ENCODE measurements at regions not wholly inside any gene's neighbourhood (a gene's known extent, or its start where the extent isn't known, plus 50 kb on each side); places are given as distances from the start of the nearest gene placed in this dataset.

DNA sequence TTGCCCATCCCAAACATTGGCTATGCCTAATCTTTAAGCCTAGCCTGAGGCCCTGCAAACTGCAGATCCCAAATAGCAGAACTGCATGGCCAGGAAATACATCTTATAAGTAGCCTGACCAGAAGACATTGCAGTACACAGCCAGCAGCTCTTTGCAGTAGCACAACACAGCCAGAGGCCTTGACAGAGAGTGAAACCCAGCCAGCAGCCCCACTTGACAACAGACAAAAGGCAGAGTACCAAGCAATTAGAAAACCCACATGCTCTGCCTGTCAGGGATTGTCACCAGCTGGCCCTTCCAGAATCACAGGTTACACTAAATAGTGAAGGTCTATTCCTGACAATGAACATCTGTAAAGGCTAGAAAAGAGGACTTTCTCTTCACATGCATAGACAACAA lies 242.8 kb upstream of the TMEM72 start:
- Mint-ChIP-seq H3K4me1 (no peaks in the 10 kb centered on the region), H3K36me3 (no peaks in the 10 kb centered on the region), H3K4me3 (no peak overlapping the region), H3K27ac (no peak overlapping the region), H3K9me3 (peaks cover 6% of the 10 kb centered on the region), H3K27me3 (peaks cover 6% of the 10 kb centered on the region)

DNA sequence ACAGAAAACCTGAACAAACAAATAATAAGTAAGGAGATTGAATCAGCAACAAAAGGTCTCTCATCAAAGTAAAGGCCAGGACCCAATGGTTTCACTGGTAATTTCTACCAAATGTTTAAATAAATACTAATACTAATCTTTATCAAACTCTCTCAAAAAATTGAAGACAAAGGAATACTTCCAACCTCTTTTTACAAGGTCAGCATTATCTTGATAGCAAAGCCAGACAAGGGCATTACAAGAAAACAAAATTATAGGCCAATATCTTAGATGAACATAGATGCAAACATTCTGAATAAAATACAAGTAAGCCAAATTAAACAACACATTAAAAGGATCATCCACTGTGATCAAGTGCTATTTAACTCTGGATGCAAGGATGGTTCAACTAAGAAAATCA lies 239.8 kb upstream of the TMEM72 start:
- H3K4me1 Mint-ChIP-seq: no peaks in the 10 kb centered on the region
- no peak overlapping the region for H3K27ac Mint-ChIP-seq
- H3K9me3 Mint-ChIP-seq: peaks cover 6% of the 10 kb centered on the region
- H3K4me3 Mint-ChIP-seq: no peak overlapping the region
- H3K36me3 Mint-ChIP-seq: no peaks in the 10 kb centered on the region
- peaks cover 3% of the 10 kb centered on the region for H3K27me3 Mint-ChIP-seq

DNA sequence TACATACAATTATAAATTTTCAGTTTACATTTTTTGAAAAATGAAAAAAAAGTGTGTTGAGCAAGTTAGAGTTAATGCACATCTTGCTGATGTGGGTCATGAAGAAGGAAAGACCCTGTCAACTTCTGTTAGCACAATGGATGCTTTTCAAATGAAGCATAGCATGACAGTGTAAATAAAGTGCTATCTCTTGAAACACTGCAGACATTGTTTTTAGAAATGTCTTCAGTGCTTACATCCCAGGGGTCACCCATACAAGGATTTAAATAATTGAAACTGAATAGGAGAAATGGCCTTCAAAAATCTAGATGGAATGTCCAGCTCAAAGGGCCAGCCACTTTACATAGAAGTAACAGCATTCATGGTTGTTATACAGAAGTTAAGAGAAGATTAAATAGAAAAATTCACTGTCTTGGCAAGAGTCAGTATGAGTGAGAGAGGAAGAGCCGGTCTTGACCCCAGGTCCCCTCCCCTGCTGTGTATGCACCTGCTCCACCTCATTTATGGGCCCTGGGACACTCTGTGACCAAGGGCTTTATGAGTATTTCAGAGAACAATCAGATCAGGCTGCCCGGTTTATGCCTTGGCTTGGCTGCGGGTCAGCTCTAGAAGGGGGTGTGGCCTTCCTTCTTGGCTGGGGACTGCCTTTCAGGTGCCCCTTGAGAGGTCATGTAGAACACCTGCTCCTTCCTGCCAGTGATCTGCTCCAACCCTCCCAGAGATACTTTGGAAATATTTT lies 237.7 kb upstream of the TMEM72 start:
- Mint-ChIP-seq H3K27me3 (peaks cover 3% of the 10 kb centered on the region), H3K4me1 (no peaks in the 10 kb centered on the region), H3K4me3 (no peak overlapping the region), H3K36me3 (no peaks in the 10 kb centered on the region), H3K27ac (no peak overlapping the region), H3K9me3 (peaks cover 6% of the 10 kb centered on the region)

DNA sequence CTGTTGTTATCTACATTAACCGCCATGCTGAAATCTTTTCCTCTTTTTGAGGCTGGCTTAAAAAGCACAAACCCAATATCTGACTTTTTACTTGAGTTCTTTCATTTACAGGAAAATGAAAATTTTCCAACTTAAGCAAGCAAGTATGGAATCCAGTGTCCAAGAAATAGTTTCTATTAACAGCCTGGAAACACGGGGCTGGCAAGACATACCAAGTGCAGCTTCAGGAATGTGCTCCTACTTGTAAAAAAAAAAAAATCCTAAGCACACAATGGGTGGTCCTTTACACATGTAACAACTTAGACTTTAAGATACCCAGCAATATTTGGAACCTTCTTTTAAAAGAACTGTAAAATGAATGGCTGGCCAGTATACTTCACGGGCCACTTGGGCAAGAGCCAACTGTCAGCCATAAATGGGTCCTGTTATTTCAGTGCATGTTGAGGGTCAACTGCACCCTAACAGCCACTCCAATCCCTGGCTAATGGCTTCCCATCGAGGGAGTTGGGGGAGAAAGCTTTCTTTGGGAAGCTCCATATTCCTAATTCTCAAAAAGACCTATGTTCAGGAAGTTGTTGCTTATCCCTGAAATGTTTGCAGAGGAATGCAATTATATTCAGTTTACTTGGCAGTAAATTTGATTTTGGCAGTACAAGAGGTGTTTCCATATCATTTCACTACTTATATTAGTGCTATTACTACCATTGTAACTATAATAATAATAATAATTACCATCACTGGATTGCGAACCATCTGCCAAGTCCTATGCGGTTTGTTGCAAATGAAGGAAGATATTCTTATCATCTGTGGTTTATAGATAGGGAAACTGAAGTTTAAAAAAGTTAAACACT lies 236.4 kb upstream of the TMEM72 start:
- no peaks in the 10 kb centered on the region for H3K27me3 Mint-ChIP-seq
- H3K36me3 Mint-ChIP-seq: no peaks in the 10 kb centered on the region
- no peak overlapping the region for H3K27ac Mint-ChIP-seq
- no peak overlapping the region for H3K4me3 Mint-ChIP-seq
- H3K4me1 Mint-ChIP-seq: no peaks in the 10 kb centered on the region
- peaks cover 1% of the 10 kb centered on the region for H3K9me3 Mint-ChIP-seq

DNA sequence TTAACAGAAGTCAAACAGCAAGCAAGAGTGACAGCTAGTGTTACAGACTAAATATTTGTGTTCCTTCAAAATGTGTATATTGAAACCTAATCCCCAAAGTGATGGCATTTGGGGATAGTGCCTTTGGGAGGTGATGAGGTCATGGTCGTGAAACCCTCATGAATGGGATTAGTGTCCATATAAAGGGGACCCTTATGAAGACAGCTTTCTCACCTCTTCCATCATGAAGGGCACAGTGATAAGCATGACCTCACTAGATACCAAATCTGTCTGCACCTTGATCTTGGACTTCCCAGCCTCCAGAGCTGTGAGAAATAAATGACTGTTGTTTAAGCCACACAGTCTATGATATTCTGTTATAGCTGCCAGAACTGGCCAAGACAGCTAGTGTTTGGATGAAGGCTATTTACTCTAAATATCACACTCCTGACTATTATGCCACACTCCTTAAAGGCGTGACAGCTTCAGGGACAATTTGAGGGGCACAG lies 235.7 kb upstream of the TMEM72 start:
- H3K9me3 Mint-ChIP-seq: no peaks in the 10 kb centered on the region
- H3K36me3 Mint-ChIP-seq: no peaks in the 10 kb centered on the region
- H3K4me1 Mint-ChIP-seq: no peaks in the 10 kb centered on the region
- H3K27ac Mint-ChIP-seq: no peak overlapping the region
- H3K27me3 Mint-ChIP-seq: no peaks in the 10 kb centered on the region
- H3K4me3 Mint-ChIP-seq: no peak overlapping the region

DNA sequence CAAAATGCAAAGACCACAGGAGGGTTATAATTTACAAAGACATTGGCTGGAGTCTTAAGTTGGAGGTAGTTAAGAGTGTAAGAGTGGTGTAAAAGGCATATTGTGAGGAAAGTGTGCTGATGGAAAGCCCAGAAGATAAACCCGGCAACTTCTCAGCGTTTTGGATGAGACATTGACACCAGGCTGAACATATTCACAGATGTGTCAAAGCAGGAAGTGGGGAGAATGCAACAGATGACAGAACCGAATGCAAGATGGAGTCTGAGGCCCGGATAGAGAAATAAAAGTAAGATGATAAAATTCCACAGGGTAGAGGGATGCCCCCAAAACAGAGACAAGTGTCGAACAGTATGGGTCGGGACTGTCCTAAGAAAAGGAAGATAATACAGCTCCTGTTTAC lies 230.4 kb upstream of the TMEM72 start:
- no peak overlapping the region for H3K27ac Mint-ChIP-seq
- no peaks in the 10 kb centered on the region for H3K4me1 Mint-ChIP-seq
- no peaks in the 10 kb centered on the region for H3K36me3 Mint-ChIP-seq
- H3K27me3 Mint-ChIP-seq: no peaks in the 10 kb centered on the region
- no peaks in the 10 kb centered on the region for H3K9me3 Mint-ChIP-seq
- no peak overlapping the region for H3K4me3 Mint-ChIP-seq

DNA sequence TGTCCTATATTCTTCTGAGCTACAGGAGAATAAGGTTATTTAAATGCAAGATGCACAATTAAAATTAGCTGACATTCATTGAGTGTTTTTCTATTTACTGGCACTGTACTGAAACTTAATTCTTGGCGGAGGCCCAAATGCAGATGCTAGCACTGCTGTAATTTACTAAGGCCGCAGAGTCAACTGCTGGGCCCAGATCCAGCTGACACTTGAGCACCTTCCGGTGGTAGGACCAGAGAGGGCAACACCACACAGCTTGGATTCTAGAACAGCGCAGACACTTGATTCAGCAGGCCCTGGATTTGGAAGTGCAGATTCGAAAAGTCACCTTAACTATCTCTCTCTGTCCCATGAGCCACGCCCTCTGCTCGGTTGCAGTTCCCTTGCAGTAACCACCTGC lies 228.6 kb upstream of the TMEM72 start:
- Mint-ChIP-seq H3K36me3 (no peaks in the 10 kb centered on the region), H3K4me3 (no peak overlapping the region), H3K27me3 (no peaks in the 10 kb centered on the region)

DNA sequence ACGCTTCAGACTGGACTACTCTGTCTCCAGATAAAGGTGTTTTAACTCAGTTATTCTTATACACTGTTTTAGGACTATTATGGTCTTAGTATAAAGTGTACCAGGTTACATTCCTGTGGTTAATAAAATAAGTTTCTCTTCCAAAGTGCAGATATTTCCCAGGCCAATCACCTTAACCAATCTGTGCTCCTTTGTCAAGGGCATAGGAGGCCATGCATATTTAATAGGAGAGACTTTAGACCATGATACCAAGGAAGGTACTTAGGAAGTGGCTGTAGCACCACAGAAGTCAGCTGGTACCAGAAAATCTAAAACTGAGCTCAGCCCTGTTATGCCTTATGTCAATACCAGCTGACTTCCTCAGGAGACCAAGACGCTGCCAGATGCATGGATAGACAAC lies 226.5 kb upstream of the TMEM72 start:
- H3K27ac Mint-ChIP-seq: no peak overlapping the region

More for the DNA sequence above, 228.6 kb upstream of the TMEM72 start:
- H3K4me1 Mint-ChIP-seq: no peaks in the 10 kb centered on the region
- H3K9me3 Mint-ChIP-seq: no peaks in the 10 kb centered on the region
- H3K27ac Mint-ChIP-seq: no peak overlapping the region

DNA sequence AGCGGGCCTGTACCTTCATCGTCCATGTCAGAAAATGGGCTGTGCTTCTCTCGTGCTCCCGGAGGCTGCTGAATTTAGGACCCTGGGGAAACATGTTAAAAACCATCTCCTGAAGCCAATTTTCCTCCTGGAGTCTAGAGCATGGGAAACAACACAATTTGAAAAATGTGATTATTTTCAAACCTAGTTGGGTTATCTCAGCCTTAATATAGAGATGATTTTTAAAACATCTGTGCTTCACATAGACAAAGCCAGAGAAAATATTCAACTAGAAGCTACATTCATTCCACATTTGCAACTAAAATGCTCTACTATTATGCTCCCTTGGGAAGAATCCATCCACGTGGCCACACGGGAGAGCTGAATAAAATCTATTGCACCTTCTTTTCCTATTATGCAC lies 225.9 kb upstream of the TMEM72 start:
- Mint-ChIP-seq H3K27me3 (no peaks in the 10 kb centered on the region), H3K36me3 (no peaks in the 10 kb centered on the region), H3K4me1 (no peaks in the 10 kb centered on the region), H3K9me3 (no peaks in the 10 kb centered on the region), H3K4me3 (no peak overlapping the region), H3K27ac (no peak overlapping the region)

More for the DNA sequence above, 226.5 kb upstream of the TMEM72 start:
- Mint-ChIP-seq H3K4me3 (no peak overlapping the region), H3K27me3 (no peaks in the 10 kb centered on the region), H3K36me3 (no peaks in the 10 kb centered on the region), H3K4me1 (no peaks in the 10 kb centered on the region), H3K9me3 (no peaks in the 10 kb centered on the region)

DNA sequence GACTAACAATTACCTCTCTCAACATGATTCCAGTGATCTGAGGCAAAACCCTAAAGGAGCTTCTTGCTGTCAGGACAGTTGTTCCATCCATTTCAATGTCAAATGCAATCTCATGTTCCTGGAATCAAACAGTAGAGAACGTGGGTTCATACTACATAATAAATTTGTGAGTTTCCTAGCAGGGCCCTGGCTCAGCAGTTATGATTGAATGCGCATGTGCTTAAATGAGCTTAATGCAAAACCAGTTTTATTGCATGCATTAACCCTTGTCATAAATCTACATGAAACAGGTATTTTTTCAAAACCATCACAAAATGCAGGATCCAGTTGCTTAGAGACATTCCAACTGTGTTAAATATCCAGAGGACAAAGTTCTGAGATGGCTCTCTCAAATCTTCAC lies 225.4 kb upstream of the TMEM72 start:
- Mint-ChIP-seq H3K27me3 (no peaks in the 10 kb centered on the region), H3K4me1 (no peaks in the 10 kb centered on the region), H3K9me3 (no peaks in the 10 kb centered on the region), H3K4me3 (no peak overlapping the region), H3K27ac (no peak overlapping the region), H3K36me3 (no peaks in the 10 kb centered on the region)

DNA sequence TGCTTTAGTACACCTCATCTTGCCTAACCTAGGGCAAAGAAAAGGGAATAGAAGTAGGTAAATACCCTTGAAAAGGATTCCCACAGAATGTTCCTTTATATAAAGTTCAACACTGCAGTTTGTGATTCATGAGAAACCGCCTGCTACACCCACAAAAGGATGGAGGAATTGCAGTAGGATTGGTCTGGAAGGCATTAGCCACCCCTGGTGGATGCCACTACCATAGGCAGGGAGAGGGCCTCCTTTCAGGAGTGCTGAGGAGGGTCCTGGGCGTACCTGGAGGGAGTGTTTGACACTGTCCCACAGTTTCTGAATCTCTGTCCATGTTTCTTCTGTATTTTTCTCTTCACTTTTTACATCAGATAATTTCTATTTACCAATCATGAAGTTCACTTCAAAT lies 221.8 kb upstream of the TMEM72 start:
- Mint-ChIP-seq H3K27me3 (no peaks in the 10 kb centered on the region), H3K36me3 (no peaks in the 10 kb centered on the region), H3K27ac (no peak overlapping the region), H3K4me3 (no peak overlapping the region), H3K4me1 (no peaks in the 10 kb centered on the region), H3K9me3 (no peaks in the 10 kb centered on the region)

DNA sequence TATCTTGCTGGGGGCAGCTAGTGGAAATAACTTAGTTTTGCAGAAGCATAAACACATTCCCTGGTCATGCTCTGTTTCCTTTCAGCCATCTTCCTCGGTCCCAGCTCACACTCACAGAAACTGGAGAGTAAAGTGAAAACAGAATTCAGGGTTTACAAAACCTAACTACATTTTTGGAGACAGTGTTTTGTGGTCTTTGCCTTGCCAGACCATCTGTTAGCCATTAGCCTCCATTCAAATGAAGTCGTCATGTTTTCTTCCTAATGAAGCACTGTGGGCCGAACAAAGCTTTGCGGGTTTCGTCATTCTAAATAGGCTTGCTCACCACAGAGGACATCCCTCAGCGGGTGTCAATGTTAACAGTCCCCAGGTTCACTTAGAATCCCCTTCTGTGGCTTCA lies 214.6 kb upstream of the TMEM72 start:
- Mint-ChIP-seq H3K4me3 (no peak overlapping the region), H3K27ac (no peak overlapping the region), H3K36me3 (no peaks in the 10 kb centered on the region), H3K9me3 (peaks cover 17% of the 10 kb centered on the region), H3K4me1 (no peaks in the 10 kb centered on the region), H3K27me3 (no peaks in the 10 kb centered on the region)

DNA sequence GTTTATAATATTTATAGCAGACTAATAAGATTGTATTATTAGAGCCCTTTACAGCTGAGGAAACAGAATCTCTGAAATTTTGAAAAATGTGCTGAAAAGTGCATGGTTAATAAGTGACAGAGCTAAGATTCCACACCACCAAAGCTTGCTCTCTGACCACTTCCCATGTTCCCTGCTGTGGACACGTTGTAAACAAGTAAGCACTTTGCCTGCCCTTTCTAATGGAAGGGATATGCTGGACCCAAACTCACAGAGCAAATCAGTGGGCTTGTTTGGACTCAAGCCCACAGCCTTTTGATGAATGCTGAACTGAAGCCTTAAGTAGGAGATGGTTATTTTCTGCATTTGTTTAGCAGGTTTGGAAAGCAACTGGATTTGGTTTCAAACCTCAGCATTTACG lies 214.0 kb upstream of the TMEM72 start:
- Mint-ChIP-seq H3K4me1 (no peaks in the 10 kb centered on the region), H3K9me3 (peaks cover 18% of the 10 kb centered on the region), H3K27ac (no peak overlapping the region), H3K4me3 (no peak overlapping the region), H3K36me3 (no peaks in the 10 kb centered on the region), H3K27me3 (no peaks in the 10 kb centered on the region)

DNA sequence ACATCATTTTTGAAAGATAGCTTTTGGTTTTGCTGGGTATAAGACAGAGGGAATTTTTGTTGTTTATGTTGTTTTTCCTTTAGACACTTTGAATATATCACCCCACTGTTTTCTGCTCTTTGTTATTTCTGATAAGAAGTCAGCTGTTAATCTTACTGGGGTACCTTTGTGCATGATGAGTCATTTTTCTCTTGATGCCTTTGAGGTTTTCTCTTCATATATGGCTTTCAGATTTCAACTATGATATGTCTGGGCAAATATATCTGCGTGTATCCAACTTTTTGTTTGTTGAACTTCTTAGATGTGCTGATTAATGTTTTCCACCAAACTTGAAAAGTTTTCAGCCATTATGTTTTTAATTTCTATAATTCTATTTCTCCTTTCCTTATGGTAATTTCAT lies 208.6 kb upstream of the TMEM72 start:
- Mint-ChIP-seq H3K9me3 (peaks cover 36% of the 10 kb centered on the region), H3K36me3 (no peaks in the 10 kb centered on the region)

DNA sequence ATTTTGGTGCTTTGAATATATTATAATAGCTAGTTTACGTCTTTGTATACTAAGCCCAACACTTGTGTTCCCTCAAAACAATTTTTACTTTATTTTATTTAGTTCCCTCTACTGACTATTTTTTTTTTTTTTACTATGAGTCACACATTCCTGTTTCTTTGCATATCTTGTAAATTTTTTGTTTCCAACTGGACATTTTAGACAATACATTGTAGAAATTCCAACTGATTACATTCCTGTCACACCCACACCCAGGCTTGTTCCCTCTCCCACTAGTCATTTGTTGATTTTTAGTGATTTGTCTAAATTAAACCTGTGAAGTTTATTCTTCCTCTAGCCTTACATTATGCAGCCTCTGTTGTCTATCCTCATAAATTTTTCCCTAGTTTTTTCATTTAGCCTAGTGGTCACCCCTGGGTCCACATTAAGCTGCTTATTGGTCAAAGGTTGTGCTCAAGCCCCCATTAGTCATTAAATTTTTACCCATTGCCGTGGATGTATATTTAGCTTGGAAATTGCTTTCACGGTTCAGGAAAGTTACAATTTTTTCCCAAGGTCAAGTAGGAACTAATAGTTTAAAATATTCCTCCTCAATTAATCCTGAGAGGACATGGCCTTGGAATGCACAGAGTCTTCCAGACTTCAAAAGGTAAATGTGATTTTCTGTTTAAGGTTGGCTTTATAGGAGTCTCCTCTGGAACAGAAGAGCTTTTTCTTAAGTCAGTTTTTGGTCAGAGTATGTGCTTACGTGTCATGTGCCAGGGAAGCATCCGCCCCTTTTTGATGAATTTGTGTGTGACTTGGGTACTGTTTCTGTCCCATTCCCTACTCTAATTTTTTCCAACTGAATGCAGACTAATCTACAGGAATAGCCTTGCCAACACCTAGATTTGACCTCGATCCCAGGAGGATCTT lies 207.6 kb upstream of the TMEM72 start:
- H3K27ac Mint-ChIP-seq: no peak overlapping the region

More for the DNA sequence above, 208.6 kb upstream of the TMEM72 start:
- H3K27ac Mint-ChIP-seq: no peak overlapping the region
- H3K4me1 Mint-ChIP-seq: no peaks in the 10 kb centered on the region
- H3K27me3 Mint-ChIP-seq: no peaks in the 10 kb centered on the region
- H3K4me3 Mint-ChIP-seq: no peak overlapping the region

More for the DNA sequence above, 207.6 kb upstream of the TMEM72 start:
- H3K4me3 Mint-ChIP-seq: no peak overlapping the region
- H3K27me3 Mint-ChIP-seq: peaks cover 1% of the 10 kb centered on the region
- peaks cover 36% of the 10 kb centered on the region for H3K9me3 Mint-ChIP-seq
- no peaks in the 10 kb centered on the region for H3K4me1 Mint-ChIP-seq
- H3K36me3 Mint-ChIP-seq: no peaks in the 10 kb centered on the region
